ENCODE measurements at regions not wholly inside any gene's neighbourhood (a gene's known extent, or its start where the extent isn't known, plus 50 kb on each side); places are given as distances from the start of the nearest gene placed in this dataset.

GRCh38 chr19:28103921-28104320, 1109.0 kb downstream of the UQCRFS1 start:
- TF ChIP-seq REST (IDR thresholded peaks at IDR 0.05) = no peak
- no peak for TF ChIP-seq CTCF (IDR thresholded peaks at IDR 0.05)
- no peak for TF ChIP-seq POLR2A (IDR thresholded peaks at IDR 0.05; ENCODE audit: low read length)
- TF ChIP-seq CEBPB (IDR thresholded peaks at IDR 0.05) = no peak
- no peak for TF ChIP-seq NR3C1 (IDR thresholded peaks at IDR 0.05)
- no peak for TF ChIP-seq KDM5A (IDR thresholded peaks at IDR 0.05)

All from A549 (cell line).